Osteoblast (primary cell): ENCODE measurements at regions not wholly inside any gene's neighbourhood (a gene's known extent, or its start where the extent isn't known, plus 50 kb on each side); places are given as distances from the start of the nearest gene placed in this dataset.

Experiments
- DNase-seq: peaks from one replicate; pipeline ENCODE4 v3.0.0; 2011; ENCODE audit warnings: low spot score, mixed read lengths; ENCODE audit not compliant: insufficient read length; ENCODE audit errors: missing footprints
- H2AFZ ChIP-seq: 2 replicates; pipeline ENCODE4 v1.6.0; 2011; ENCODE audit warnings: mild to moderate bottlenecking, low read length
- H3K27ac ChIP-seq: 2 replicates; pipeline ENCODE4 v1.5.1; 2011; ENCODE audit warnings: mild to moderate bottlenecking, low read depth, low read length, moderate library complexity
- H3K27me3 ChIP-seq: 2 replicates; pipeline ENCODE4 v1.6.0; 2012; ENCODE audit warnings: mild to moderate bottlenecking, control low read depth, inconsistent platforms, low read length, moderate library complexity; ENCODE audit not compliant: insufficient read depth
- H3K36me3 ChIP-seq: 2 replicates; pipeline ENCODE4 v1.5.1; 2011; ENCODE audit warnings: mild to moderate bottlenecking, low read length, control low read depth, moderate library complexity; ENCODE audit not compliant: insufficient read depth
- H3K4me1 ChIP-seq: 2 replicates; pipeline ENCODE4 v1.5.1; 2011; ENCODE audit warnings: mild to moderate bottlenecking, low read length, control low read depth, moderate library complexity; ENCODE audit not compliant: insufficient read depth
- H3K4me2 ChIP-seq: 2 replicates; pipeline ENCODE4 v1.6.0; 2011; ENCODE audit warnings: mild to moderate bottlenecking, low read length; ENCODE audit not compliant: insufficient read depth
- H3K4me3 ChIP-seq: fragments of 200-600 bp; sonication (generic); 3 replicates; pipeline ENCODE4 v1.5.1; 2012; ENCODE audit warnings: mild to moderate bottlenecking, low read length, inconsistent platforms; ENCODE audit not compliant: insufficient read depth
- H3K79me2 ChIP-seq: 2 replicates; pipeline ENCODE4 v1.6.0; 2012; ENCODE audit warnings: mild to moderate bottlenecking, low read length, control low read depth, inconsistent platforms; ENCODE audit not compliant: insufficient read depth
- H3K9me3 ChIP-seq: 2 replicates; pipeline ENCODE4 v1.5.1; 2011; ENCODE audit warnings: low read depth, low read length, control low read depth
- H4K20me1 ChIP-seq: 2 replicates; pipeline ENCODE4 v1.6.0; 2012; ENCODE audit warnings: mild to moderate bottlenecking, low read length, control low read depth; ENCODE audit not compliant: insufficient read depth
- TF ChIP-seq, protein P1 (sequence below): IDR thresholded peaks from 2 replicates; pipeline ENCODE4 v1.5.1; 2011; ENCODE audit warnings: mild to moderate bottlenecking, low read depth, low read length, moderate library complexity; ENCODE audit errors: extremely low read depth

DNA sequence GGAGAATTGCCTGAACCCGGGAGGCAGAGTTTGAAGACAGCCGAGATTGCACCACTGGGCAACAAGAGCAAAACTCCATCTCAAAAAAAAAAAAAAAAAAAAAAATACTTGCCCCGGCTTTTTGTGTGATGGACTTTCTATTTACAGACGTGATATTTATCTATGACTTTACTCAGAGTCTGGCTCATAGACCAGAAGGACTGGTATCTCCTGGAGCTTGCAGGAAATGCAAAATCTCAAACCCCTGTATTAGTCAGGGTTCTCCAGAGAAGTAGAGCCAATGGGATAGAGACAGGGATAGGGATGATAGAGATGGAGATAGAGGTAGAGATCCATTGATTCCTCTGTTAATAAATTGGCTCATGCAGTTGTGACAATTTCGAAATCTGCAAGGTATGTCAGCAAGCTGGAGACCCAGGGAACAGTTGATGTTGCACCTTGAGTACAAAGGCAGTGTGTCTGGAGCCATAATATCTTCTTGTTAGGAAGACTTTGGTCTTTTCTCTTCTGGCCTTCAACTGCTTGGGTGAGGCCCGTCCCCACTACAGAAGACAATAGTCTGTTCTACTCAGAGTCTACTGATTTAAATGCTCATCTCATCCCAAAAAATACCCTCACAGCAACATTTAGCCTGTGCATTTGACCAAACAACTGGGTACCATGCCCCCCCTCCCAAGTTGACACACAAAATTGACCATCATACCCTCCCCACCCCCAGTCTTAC, 195.4 kb upstream of the MSX2 start:
- no peak for DNase-seq
- H3K27ac ChIP-seq: no peak overlapping the region
- H3K4me1 ChIP-seq: peaks cover 22% of the 10 kb centered on the region
- H3K27me3 ChIP-seq: no peaks in the 10 kb centered on the region
- H2AFZ ChIP-seq: no peak overlapping the region
- H3K4me2 ChIP-seq: no peak overlapping the region
- H3K36me3 ChIP-seq: no peaks in the 10 kb centered on the region
- TF ChIP-seq, protein P1, sequence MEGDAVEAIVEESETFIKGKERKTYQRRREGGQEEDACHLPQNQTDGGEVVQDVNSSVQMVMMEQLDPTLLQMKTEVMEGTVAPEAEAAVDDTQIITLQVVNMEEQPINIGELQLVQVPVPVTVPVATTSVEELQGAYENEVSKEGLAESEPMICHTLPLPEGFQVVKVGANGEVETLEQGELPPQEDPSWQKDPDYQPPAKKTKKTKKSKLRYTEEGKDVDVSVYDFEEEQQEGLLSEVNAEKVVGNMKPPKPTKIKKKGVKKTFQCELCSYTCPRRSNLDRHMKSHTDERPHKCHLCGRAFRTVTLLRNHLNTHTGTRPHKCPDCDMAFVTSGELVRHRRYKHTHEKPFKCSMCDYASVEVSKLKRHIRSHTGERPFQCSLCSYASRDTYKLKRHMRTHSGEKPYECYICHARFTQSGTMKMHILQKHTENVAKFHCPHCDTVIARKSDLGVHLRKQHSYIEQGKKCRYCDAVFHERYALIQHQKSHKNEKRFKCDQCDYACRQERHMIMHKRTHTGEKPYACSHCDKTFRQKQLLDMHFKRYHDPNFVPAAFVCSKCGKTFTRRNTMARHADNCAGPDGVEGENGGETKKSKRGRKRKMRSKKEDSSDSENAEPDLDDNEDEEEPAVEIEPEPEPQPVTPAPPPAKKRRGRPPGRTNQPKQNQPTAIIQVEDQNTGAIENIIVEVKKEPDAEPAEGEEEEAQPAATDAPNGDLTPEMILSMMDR: no peak
- H3K4me3 ChIP-seq: no peak overlapping the region
- H4K20me1 ChIP-seq: no peaks in the 10 kb centered on the region
- H3K9me3 ChIP-seq: no peaks in the 10 kb centered on the region
- H3K79me2 ChIP-seq: no peaks in the 10 kb centered on the region

DNA sequence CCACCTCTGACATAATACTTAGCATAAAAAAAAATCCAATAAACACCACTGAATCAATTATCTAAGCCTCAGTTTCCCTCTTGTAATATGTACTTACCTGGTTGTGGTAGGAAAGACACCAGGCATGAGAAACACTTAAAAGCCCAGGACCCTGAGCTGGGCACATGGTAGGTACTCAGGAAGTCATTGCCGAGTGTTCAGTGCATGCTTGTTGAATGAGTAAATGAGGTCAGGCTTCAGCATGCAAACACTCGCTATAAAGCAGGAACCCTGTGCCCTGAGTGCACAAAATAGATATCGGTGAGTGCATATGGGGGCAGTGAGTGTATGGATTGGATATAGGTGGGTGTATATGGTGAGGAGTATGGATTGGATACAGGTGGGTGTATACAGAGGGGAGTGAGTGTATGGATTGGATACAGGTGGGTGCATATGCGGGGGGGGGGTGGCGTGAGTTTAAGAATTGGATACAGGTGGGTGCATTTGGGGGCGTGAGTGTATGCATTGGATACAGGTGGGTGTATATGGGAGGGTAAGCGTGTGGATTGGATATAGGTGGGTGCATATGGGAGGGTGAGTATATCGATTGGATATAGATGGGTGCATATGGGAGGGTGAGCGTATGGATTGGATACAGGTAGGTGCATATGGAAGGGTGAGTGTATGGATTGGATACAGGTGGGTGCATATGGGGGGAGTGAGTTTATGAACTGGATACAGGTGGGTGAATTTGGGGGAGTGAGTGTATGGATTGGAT, 194.3 kb upstream of the MSX2 start:
- peaks cover 25% of the 10 kb centered on the region for H3K4me1 ChIP-seq
- H3K36me3 ChIP-seq: no peaks in the 10 kb centered on the region
- H3K27ac ChIP-seq: no peak overlapping the region
- H3K27me3 ChIP-seq: no peaks in the 10 kb centered on the region
- H3K4me3 ChIP-seq: no peak overlapping the region
- H3K9me3 ChIP-seq: no peaks in the 10 kb centered on the region
- H3K79me2 ChIP-seq: no peaks in the 10 kb centered on the region
- H4K20me1 ChIP-seq: no peaks in the 10 kb centered on the region
- no peak overlapping the region for H3K4me2 ChIP-seq
- no peak overlapping the region for H2AFZ ChIP-seq
- TF ChIP-seq, protein P1: no peak
- DNase-seq: no peak

DNA sequence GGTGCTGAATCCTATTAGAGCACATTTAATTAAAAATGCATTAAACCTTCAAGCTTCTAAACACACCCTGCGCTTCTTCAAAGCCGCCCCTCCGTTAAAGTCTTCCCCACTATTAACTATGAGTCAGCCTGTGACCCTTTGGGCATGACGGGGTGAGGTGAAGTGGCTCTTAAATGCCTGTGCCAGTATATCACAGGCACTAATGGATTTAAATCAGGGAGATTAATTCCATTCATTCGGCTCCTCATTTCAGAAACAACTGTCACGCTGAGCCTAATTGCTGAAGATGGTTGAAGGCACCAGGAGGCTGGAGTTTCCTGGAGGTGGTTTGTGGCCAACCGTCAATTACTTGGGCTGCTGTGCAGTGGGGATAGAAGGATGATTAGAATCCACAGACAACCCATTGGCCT, 192.6 kb upstream of the MSX2 start:
- Histone ChIP-seq H3K9me3 (no peaks in the 10 kb centered on the region), H3K27me3 (no peaks in the 10 kb centered on the region), H3K36me3 (no peaks in the 10 kb centered on the region), H3K4me2 (peak overlapping the region; percentile 61), H3K4me3 (no peak overlapping the region), H3K79me2 (no peaks in the 10 kb centered on the region), H3K27ac (no peak overlapping the region), H4K20me1 (no peaks in the 10 kb centered on the region), H3K4me1 (peaks cover 25% of the 10 kb centered on the region), H2AFZ (no peak overlapping the region)
- DNase-seq: no peak
- TF ChIP-seq, protein P1: no peak
